ENCODE measurements at regions not wholly inside any gene's neighbourhood (a gene's known extent, or its start where the extent isn't known, plus 50 kb on each side); places are given as distances from the start of the nearest gene placed in this dataset.

- H3K27ac ChIP-seq (ENCODE audit: low read length) = no peak overlapping the region
- no peaks in the 10 kb centered on the region; the same call in 1 of the 2 replicates for H3K27me3 ChIP-seq (ENCODE audit: control insufficient read depth, insufficient read depth, low read length)
- H3K4me1 ChIP-seq (ENCODE audit: control insufficient read depth, insufficient read depth, low read length) = no peaks in the 10 kb centered on the region
- in situ Hi-C loops (cut with HindIII; ENCODE audit: low pct_unique_long_range_greater_than_20kb, low sequenced_read_pairs) (no loop called here), intact Hi-C loops (cut with micrococcal nuclease; ENCODE audit: unreplicated experiment) (no loop called here)
- no peak for ATAC-seq
- DNase-seq (ENCODE audit: low read depth, low spot score) = no peak
- POLR2A ChIA-PET = no interaction called here
- no peak overlapping the region for H3K4me3 ChIP-seq (ENCODE audit: low read depth in 2 of 2, low read length in 2 of 2)
- H3K36me3 ChIP-seq (ENCODE audit: control insufficient read depth, insufficient read depth, low read length) = no peaks in the 10 kb centered on the region
- CTCF ChIA-PET = no interaction called here
- no TSS peak for BruUV-seq (replicated peaks)
- no peaks in the 10 kb centered on the region for H3K9me3 ChIP-seq (ENCODE audit: control insufficient read depth, insufficient read depth, low read depth, low read length)
- no peak for TF ChIP-seq TCF7L2 (IDR thresholded peaks at IDR 0.05; ENCODE audit: low read depth, low read length)
- TF ChIP-seq POLR2AphosphoS5 (IDR thresholded peaks at IDR 0.05; ENCODE audit: low read depth, low read length) = no peak
- TF ChIP-seq, protein P1, sequence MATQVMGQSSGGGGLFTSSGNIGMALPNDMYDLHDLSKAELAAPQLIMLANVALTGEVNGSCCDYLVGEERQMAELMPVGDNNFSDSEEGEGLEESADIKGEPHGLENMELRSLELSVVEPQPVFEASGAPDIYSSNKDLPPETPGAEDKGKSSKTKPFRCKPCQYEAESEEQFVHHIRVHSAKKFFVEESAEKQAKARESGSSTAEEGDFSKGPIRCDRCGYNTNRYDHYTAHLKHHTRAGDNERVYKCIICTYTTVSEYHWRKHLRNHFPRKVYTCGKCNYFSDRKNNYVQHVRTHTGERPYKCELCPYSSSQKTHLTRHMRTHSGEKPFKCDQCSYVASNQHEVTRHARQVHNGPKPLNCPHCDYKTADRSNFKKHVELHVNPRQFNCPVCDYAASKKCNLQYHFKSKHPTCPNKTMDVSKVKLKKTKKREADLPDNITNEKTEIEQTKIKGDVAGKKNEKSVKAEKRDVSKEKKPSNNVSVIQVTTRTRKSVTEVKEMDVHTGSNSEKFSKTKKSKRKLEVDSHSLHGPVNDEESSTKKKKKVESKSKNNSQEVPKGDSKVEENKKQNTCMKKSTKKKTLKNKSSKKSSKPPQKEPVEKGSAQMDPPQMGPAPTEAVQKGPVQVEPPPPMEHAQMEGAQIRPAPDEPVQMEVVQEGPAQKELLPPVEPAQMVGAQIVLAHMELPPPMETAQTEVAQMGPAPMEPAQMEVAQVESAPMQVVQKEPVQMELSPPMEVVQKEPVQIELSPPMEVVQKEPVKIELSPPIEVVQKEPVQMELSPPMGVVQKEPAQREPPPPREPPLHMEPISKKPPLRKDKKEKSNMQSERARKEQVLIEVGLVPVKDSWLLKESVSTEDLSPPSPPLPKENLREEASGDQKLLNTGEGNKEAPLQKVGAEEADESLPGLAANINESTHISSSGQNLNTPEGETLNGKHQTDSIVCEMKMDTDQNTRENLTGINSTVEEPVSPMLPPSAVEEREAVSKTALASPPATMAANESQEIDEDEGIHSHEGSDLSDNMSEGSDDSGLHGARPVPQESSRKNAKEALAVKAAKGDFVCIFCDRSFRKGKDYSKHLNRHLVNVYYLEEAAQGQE (IDR thresholded peaks at IDR 0.05; ENCODE audit: insufficient read depth in 1 of 2, low read depth in 2 of 2, low read length in 1 of 2) = no peak
- TF ChIP-seq CTCF (IDR thresholded peaks at IDR 0.05) = no peak
- no peak for TF ChIP-seq SIN3A (IDR thresholded peaks at IDR 0.05; ENCODE audit: borderline replicate concordance, insufficient read depth, low read depth, low read length)
These were observed 135.5 kb upstream of the CXCR4 start for GRCh38 chr2:136253288-136254004.

DNA sequence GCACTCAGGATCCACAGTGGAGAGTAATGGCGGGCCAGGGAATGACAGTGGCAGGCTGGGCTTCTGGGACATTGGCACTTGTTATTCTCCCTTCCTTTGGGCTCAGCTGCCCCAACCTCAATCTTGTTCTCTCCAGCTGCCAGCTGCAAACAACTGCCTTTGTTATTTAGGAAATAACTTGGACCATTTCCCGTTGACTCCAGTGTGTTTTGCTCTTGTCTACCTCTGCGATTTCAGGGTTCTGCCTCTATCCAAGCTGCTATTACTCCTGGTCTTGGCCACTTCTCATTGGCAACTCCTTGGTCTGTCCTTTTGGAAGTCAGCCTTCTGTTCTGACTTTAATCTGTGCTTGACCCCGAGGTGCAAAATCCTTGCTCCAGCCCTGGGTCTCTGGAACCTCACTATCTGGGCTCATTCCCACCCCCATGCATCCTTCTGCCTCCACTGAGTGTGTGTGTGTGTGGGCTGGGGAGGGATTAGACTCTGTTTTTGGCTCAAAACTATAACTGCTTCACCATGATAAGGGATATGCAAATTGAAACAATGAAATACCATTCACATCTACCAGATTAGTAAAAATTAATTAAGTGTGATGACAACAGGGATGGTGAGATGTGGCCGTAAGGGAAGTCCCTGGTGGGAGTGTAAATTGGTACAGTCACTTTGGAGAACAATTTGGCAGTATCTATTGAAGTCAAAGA is 134.1 kb upstream of the CXCR4 start:
- H3K36me3 ChIP-seq (ENCODE audit: control insufficient read depth, insufficient read depth, low read length) = no peaks in the 10 kb centered on the region
- intact Hi-C loops (cut with micrococcal nuclease; ENCODE audit: unreplicated experiment) (no loop called here), in situ Hi-C loops (cut with HindIII; ENCODE audit: low pct_unique_long_range_greater_than_20kb, low sequenced_read_pairs) (no loop called here)
- ChIA-PET POLR2A (no interaction called here), CTCF (no interaction called here)
- no peak for TF ChIP-seq CTCF (IDR thresholded peaks at IDR 0.05)
- no peak for TF ChIP-seq TCF7L2 (IDR thresholded peaks at IDR 0.05; ENCODE audit: low read depth, low read length)
- TF ChIP-seq POLR2AphosphoS5 (IDR thresholded peaks at IDR 0.05; ENCODE audit: low read depth, low read length) = no peak
- TF ChIP-seq, protein P1 (IDR thresholded peaks at IDR 0.05; ENCODE audit: insufficient read depth in 1 of 2, low read depth in 2 of 2, low read length in 1 of 2) = no peak
- TF ChIP-seq SIN3A (IDR thresholded peaks at IDR 0.05; ENCODE audit: borderline replicate concordance, insufficient read depth, low read depth, low read length) = no peak
- H3K9me3 ChIP-seq (ENCODE audit: control insufficient read depth, insufficient read depth, low read depth, low read length) = no peaks in the 10 kb centered on the region
- no peak for DNase-seq (ENCODE audit: low read depth, low spot score)
- H3K27ac ChIP-seq (ENCODE audit: low read length) = no peak overlapping the region
- ATAC-seq = no peak
- H3K27me3 ChIP-seq (ENCODE audit: control insufficient read depth, insufficient read depth, low read length) = no peaks in the 10 kb centered on the region; the same call in 1 of the 2 replicates
- BruUV-seq (replicated peaks) = no TSS peak
- no peaks in the 10 kb centered on the region for H3K4me1 ChIP-seq (ENCODE audit: control insufficient read depth, insufficient read depth, low read length)
- H3K4me3 ChIP-seq (ENCODE audit: low read depth in 2 of 2, low read length in 2 of 2) = no peak overlapping the region
